ENCODE measurements at regions not wholly inside any gene's neighbourhood (a gene's known extent, or its start where the extent isn't known, plus 50 kb on each side); places are given as distances from the start of the nearest gene placed in this dataset.

- H3K79me2 ChIP-seq (ENCODE audit: insufficient read depth, low read length): no peaks in the 10 kb centered on the region
- H3K27me3 ChIP-seq (ENCODE audit: control insufficient read depth in 2 of 2, insufficient read depth in 2 of 2, low read length in 2 of 2): no peaks in the 10 kb centered on the region
Measured at GRCh38 chr9:69970001-69970533, 73.6 kb upstream of the MAMDC2 start.

More at GRCh38 chr9:69970001-69970533, 73.6 kb upstream of the MAMDC2 start:
- no peak overlapping the region for H3K4me3 Mint-ChIP-seq
- no peak overlapping the region for H3K4me2 ChIP-seq (replicated peaks; ENCODE audit: extremely low read depth, low read length, poor library complexity, severe bottlenecking)
- TF ChIP-seq CTCF (IDR thresholded peaks at IDR 0.05): no peak
- H3K4me3 ChIP-seq (replicated peaks in 1 of 3; ENCODE audit: low read depth in 2 of 3, low read length in 3 of 3): no peak overlapping the region
- no peak overlapping the region for H3K9ac ChIP-seq (ENCODE audit: insufficient read depth, low read length, poor library complexity, severe bottlenecking)
- H2AFZ ChIP-seq (ENCODE audit: insufficient read depth, low read depth, low read length, poor library complexity, severe bottlenecking): no peak overlapping the region
- intact Hi-C loops (cut with micrococcal nuclease): loop anchor here in 1 of 2 donors (2.0 kb wide), 1 partner anchor 143 kb away; no protein-coding TSS in a partner anchor
- 100% methylated on average over 1 of the region's 1 CpG for WGBS (ENCODE audit: insufficient coverage)
- H3K9me3 Mint-ChIP-seq: no peaks in the 10 kb centered on the region
- no peaks in the 10 kb centered on the region for H3K4me1 ChIP-seq (ENCODE audit: control insufficient read depth in 1 of 2, insufficient read depth in 2 of 2, low read length in 2 of 2)
- no peaks in the 10 kb centered on the region for H3K36me3 ChIP-seq (replicated peaks in 1 of 2; ENCODE audit: control insufficient read depth in 1 of 2, insufficient read depth in 2 of 2, low read length in 2 of 2)
- no peaks in the 10 kb centered on the region for H3K9me3 ChIP-seq (replicated peaks in 1 of 2; ENCODE audit: control insufficient read depth in 1 of 2, insufficient read depth in 1 of 2, low read length in 2 of 2)
- H3K4me1 Mint-ChIP-seq: no peaks in the 10 kb centered on the region
- H3K27ac ChIP-seq (ENCODE audit: low read depth in 1 of 2, low read length in 2 of 2): no peak overlapping the region
- H3K27ac Mint-ChIP-seq: no peak overlapping the region
- no peak for DNase-seq
- H4K20me1 ChIP-seq (ENCODE audit: insufficient read depth, low read length): no peaks in the 10 kb centered on the region
- peaks cover 0 to 7% (median 3%) of the 10 kb centered on the region in 3 donors for H3K27me3 Mint-ChIP-seq (ENCODE audit: low read depth in 3 of 3)
- no peaks in the 10 kb centered on the region for H3K36me3 Mint-ChIP-seq

All from CD14-positive monocyte (primary cell).